HL-60 (cell line): ENCODE measurements at regions not wholly inside any gene's neighbourhood (a gene's known extent, or its start where the extent isn't known, plus 50 kb on each side); places are given as distances from the start of the nearest gene placed in this dataset.

Experiments used
- GABPA ChIP-seq: IDR thresholded peaks from 2 replicates; pipeline ENCODE4 v1.6.1; 2012; ENCODE audit warnings: low read depth
- POLR2AphosphoS5 ChIP-seq: IDR thresholded peaks from 2 replicates; pipeline ENCODE4 v1.6.1; 2012; ENCODE audit warnings: low read depth
- SPI1 ChIP-seq: IDR thresholded peaks from 2 replicates; pipeline ENCODE4 v1.6.1; 2012; ENCODE audit warnings: low read depth, mild to moderate bottlenecking, borderline replicate concordance
- TF ChIP-seq, protein P1 (sequence below): IDR thresholded peaks from one replicate; pipeline ENCODE4 v1.5.1; 2011; ENCODE audit warnings: low read length, control low read depth, inconsistent platforms; ENCODE audit not compliant: insufficient read depth
- TF ChIP-seq, protein P2 (sequence below): IDR thresholded peaks from 2 replicates; pipeline ENCODE4 v1.6.1; 2012; ENCODE audit warnings: low read depth; ENCODE audit not compliant: insufficient replicate concordance

DNA sequence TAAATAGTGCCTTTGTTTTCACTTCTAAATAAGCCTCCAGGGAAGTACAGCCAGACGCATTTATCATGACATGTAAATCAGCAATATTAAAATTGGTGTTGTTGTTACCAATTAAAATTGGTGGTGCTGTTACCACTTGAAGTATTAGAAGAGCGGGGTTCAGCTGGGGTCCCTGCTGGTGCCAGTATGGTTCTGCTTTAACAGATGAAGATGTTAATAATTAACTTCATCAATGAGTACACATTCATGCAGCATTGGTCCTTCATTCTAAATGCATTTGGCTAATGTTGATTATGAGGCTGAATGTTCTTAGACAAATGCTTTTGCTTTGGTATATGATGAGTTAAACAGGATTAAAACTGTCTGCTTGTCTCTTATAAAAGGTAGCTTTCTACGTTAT lies 67.6 kb upstream of the TMC1 start:
- TF ChIP-seq GABPA (no peak), POLR2AphosphoS5 (no peak), SPI1 (no peak)
- TF ChIP-seq, protein P1, sequence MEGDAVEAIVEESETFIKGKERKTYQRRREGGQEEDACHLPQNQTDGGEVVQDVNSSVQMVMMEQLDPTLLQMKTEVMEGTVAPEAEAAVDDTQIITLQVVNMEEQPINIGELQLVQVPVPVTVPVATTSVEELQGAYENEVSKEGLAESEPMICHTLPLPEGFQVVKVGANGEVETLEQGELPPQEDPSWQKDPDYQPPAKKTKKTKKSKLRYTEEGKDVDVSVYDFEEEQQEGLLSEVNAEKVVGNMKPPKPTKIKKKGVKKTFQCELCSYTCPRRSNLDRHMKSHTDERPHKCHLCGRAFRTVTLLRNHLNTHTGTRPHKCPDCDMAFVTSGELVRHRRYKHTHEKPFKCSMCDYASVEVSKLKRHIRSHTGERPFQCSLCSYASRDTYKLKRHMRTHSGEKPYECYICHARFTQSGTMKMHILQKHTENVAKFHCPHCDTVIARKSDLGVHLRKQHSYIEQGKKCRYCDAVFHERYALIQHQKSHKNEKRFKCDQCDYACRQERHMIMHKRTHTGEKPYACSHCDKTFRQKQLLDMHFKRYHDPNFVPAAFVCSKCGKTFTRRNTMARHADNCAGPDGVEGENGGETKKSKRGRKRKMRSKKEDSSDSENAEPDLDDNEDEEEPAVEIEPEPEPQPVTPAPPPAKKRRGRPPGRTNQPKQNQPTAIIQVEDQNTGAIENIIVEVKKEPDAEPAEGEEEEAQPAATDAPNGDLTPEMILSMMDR, result no peak
- TF ChIP-seq, protein P2, sequence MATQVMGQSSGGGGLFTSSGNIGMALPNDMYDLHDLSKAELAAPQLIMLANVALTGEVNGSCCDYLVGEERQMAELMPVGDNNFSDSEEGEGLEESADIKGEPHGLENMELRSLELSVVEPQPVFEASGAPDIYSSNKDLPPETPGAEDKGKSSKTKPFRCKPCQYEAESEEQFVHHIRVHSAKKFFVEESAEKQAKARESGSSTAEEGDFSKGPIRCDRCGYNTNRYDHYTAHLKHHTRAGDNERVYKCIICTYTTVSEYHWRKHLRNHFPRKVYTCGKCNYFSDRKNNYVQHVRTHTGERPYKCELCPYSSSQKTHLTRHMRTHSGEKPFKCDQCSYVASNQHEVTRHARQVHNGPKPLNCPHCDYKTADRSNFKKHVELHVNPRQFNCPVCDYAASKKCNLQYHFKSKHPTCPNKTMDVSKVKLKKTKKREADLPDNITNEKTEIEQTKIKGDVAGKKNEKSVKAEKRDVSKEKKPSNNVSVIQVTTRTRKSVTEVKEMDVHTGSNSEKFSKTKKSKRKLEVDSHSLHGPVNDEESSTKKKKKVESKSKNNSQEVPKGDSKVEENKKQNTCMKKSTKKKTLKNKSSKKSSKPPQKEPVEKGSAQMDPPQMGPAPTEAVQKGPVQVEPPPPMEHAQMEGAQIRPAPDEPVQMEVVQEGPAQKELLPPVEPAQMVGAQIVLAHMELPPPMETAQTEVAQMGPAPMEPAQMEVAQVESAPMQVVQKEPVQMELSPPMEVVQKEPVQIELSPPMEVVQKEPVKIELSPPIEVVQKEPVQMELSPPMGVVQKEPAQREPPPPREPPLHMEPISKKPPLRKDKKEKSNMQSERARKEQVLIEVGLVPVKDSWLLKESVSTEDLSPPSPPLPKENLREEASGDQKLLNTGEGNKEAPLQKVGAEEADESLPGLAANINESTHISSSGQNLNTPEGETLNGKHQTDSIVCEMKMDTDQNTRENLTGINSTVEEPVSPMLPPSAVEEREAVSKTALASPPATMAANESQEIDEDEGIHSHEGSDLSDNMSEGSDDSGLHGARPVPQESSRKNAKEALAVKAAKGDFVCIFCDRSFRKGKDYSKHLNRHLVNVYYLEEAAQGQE, result no peak
